Suprapubic skin (tissue), 3 donors: ENCODE measurements at regions not wholly inside any gene's neighbourhood (a gene's known extent, or its start where the extent isn't known, plus 50 kb on each side); places are given as distances from the start of the nearest gene placed in this dataset.

Experiments used
- EP300 ChIP-seq: sonication (generic); formaldehyde crosslinking; IDR thresholded peaks from one replicate; pipeline ENCODE4 v1.6.1; 2017; ENCODE audit warnings: antibody characterized with exemption
- POLR2A ChIP-seq, 2 donors: fragments of 450-650 bp; IDR thresholded peaks; one replicate each; pipeline ENCODE4 v1.6.1; 2017; ENCODE audit warnings: antibody characterized with exemption in 2 of 2, mild to moderate bottlenecking in 2 of 2, moderate library complexity in 2 of 2
- TF ChIP-seq, protein P1 (sequence below), 2 donors: fragments of 200-600 bp in 1 of 2; fragments of 450-650 bp in 1 of 2; sonication (generic) in 1 of 2; IDR thresholded peaks; one replicate each; pipeline ENCODE4 v1.5.1; 2016 to 2019; ENCODE audit warnings: antibody characterized with exemption in 2 of 2, mild to moderate bottlenecking in 1 of 2, moderate library complexity in 1 of 2

DNA sequence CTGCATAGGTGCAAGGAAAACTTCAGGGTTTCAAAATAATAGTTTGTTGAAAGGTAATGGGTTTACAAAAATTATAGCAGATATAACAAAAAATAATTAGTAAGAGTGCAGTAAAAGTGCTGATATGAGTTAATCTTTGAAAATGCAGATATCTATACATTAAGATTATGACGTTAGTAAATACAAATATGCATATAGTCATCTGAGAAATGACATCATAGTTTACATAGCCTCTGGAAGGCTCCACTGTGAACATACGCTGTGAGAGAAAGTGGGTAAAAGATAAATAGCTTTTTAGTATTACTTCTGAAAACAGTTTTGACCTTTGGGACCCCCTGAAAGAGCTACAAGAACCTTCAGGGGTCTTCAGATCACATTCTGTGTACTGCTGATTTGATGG is 356.2 kb upstream of the SNX7 start:
- TF ChIP-seq, protein P1, sequence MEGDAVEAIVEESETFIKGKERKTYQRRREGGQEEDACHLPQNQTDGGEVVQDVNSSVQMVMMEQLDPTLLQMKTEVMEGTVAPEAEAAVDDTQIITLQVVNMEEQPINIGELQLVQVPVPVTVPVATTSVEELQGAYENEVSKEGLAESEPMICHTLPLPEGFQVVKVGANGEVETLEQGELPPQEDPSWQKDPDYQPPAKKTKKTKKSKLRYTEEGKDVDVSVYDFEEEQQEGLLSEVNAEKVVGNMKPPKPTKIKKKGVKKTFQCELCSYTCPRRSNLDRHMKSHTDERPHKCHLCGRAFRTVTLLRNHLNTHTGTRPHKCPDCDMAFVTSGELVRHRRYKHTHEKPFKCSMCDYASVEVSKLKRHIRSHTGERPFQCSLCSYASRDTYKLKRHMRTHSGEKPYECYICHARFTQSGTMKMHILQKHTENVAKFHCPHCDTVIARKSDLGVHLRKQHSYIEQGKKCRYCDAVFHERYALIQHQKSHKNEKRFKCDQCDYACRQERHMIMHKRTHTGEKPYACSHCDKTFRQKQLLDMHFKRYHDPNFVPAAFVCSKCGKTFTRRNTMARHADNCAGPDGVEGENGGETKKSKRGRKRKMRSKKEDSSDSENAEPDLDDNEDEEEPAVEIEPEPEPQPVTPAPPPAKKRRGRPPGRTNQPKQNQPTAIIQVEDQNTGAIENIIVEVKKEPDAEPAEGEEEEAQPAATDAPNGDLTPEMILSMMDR (IDR thresholded peaks at IDR 0.05) = no peak
- TF ChIP-seq POLR2A (IDR thresholded peaks at IDR 0.05) (no peak), EP300 (no peak)
